CD4-positive, CD25-positive, alpha-beta regulatory T cell (primary cell): ENCODE measurements at regions not wholly inside any gene's neighbourhood (a gene's known extent, or its start where the extent isn't known, plus 50 kb on each side); places are given as distances from the start of the nearest gene placed in this dataset.

ENCODE experiments used
- ATAC-seq, 2 donors: fragments of 150-1000 bp; cut with Tn5 transposase; one replicate each; pipeline ENCODE4 v1.10.0; 2021; ENCODE audit warnings: low read depth in 2 of 2, moderate number of reproducible peaks in 2 of 2, moderate library complexity in 1 of 2
- DNase-seq, 3 donors: peaks; one replicate each; pipeline versions ENCODE4 v3.0.0 to v3.0.0-alpha.2; 2012 to 2022; ENCODE audit warnings: mixed read lengths in 1 of 3
- H3K27ac ChIP-seq: one replicate; pipeline ENCODE4 v1.7.0; 2013; ENCODE audit warnings: mild to moderate bottlenecking, low read length; ENCODE audit not compliant: insufficient read depth, poor library complexity, severe bottlenecking
- H3K27me3 ChIP-seq: one replicate; pipeline ENCODE4 v1.7.0; 2013; ENCODE audit warnings: low read length; ENCODE audit not compliant: control insufficient read depth, insufficient read depth
- H3K36me3 ChIP-seq: one replicate; pipeline ENCODE4 v1.7.0; 2013; ENCODE audit warnings: mild to moderate bottlenecking, low read length, moderate library complexity; ENCODE audit not compliant: control insufficient read depth, insufficient read depth
- H3K4me1 ChIP-seq: 2 replicates; pipeline ENCODE4 v1.7.0; 2013; ENCODE audit warnings: mild to moderate bottlenecking, low read length; ENCODE audit not compliant: insufficient read depth, control insufficient read depth, poor library complexity, severe bottlenecking
- H3K4me3 ChIP-seq: one replicate; pipeline ENCODE4 v1.7.0; 2013; ENCODE audit warnings: low read depth, mild to moderate bottlenecking, low read length, moderate library complexity
- H3K9me3 ChIP-seq, 2 experiments: 1 replicate in 1 of 2; 2 replicates in 1 of 2; pipeline ENCODE4 v1.7.0; 2013; ENCODE audit warnings: low read length in 2 of 2, mild to moderate bottlenecking in 1 of 2, moderate library complexity in 1 of 2; ENCODE audit not compliant: control insufficient read depth in 2 of 2
- H3K27ac Mint-ChIP-seq, 3 donors: one replicate each; pipeline ENCODE4 v1.8.0; 2020 to 2022; ENCODE audit warnings: mild to moderate bottlenecking in 3 of 3, mixed read lengths in 3 of 3, moderate library complexity in 2 of 3
- H3K27me3 Mint-ChIP-seq: one replicate; pipeline ENCODE4 v1.8.0; 2022; ENCODE audit warnings: mild to moderate bottlenecking, mixed read lengths
- H3K36me3 Mint-ChIP-seq: one replicate; pipeline ENCODE4 v1.8.0; 2020; ENCODE audit warnings: mixed read lengths
- H3K4me1 Mint-ChIP-seq, 4 donors: one replicate each; pipeline ENCODE4 v1.8.0; 2020 to 2022; ENCODE audit warnings: mixed read lengths in 4 of 4, mild to moderate bottlenecking in 1 of 4
- H3K4me3 Mint-ChIP-seq, 4 donors: one replicate each; pipeline ENCODE4 v1.8.0; 2020 to 2022; ENCODE audit warnings: mild to moderate bottlenecking in 4 of 4, mixed read lengths in 4 of 4, moderate library complexity in 3 of 4
- H3K9me3 Mint-ChIP-seq, 7 donors: one replicate each; pipeline ENCODE4 v1.8.0; 2020 to 2022; ENCODE audit warnings: mixed read lengths in 7 of 7, mild to moderate bottlenecking in 3 of 7, moderate library complexity in 2 of 7

- Histone ChIP-seq H3K4me1 (no peaks in the 10 kb centered on the region), H3K4me3 (no peak overlapping the region), H3K27me3 (no peaks in the 10 kb centered on the region), H3K9me3 (no peaks in the 10 kb centered on the region), H3K27ac (no peak overlapping the region), H3K36me3 (no peaks in the 10 kb centered on the region)
- DNase-seq (no peak), ATAC-seq (no peak)
- H3K4me1 Mint-ChIP-seq, result no peaks in the 10 kb centered on the region
- H3K27me3 Mint-ChIP-seq, result no peaks in the 10 kb centered on the region
- H3K36me3 Mint-ChIP-seq, result no peaks in the 10 kb centered on the region
- no peak overlapping the region for H3K4me3 Mint-ChIP-seq
- H3K27ac Mint-ChIP-seq, result no peak overlapping the region
- H3K9me3 Mint-ChIP-seq, result peaks cover 0 to 1% (median 0%) of the 10 kb centered on the region in 7 donors
These were observed 206.2 kb downstream of the IL20RB start for GRCh38 chr3:137163958-137164357.

- H3K9me3 ChIP-seq, result no peaks in the 10 kb centered on the region
- no peak overlapping the region for H3K4me3 Mint-ChIP-seq
- H3K27me3 Mint-ChIP-seq, result no peaks in the 10 kb centered on the region
- DNase-seq (no peak), ATAC-seq (no peak)
- no peak overlapping the region for H3K27ac Mint-ChIP-seq
- H3K4me1 Mint-ChIP-seq, result no peaks in the 10 kb centered on the region
- no peaks in the 10 kb centered on the region for H3K36me3 ChIP-seq
- no peaks in the 10 kb centered on the region for H3K27me3 ChIP-seq
- H3K9me3 Mint-ChIP-seq, result peaks cover 0 to 3% (median 0%) of the 10 kb centered on the region in 7 donors
- H3K36me3 Mint-ChIP-seq, result no peaks in the 10 kb centered on the region
- no peak overlapping the region for H3K4me3 ChIP-seq
- H3K27ac ChIP-seq, result no peak overlapping the region
- H3K4me1 ChIP-seq, result no peaks in the 10 kb centered on the region
These were observed 207.5 kb downstream of the IL20RB start for GRCh38 chr3:137165117-137165806.

- Histone ChIP-seq H3K27me3 (no peaks in the 10 kb centered on the region), H3K4me3 (no peak overlapping the region), H3K4me1 (no peaks in the 10 kb centered on the region), H3K27ac (no peak overlapping the region), H3K36me3 (no peaks in the 10 kb centered on the region), H3K9me3 (no peaks in the 10 kb centered on the region)
- H3K4me1 Mint-ChIP-seq, result no peaks in the 10 kb centered on the region
- no peak for DNase-seq
- no peak for ATAC-seq
- H3K36me3 Mint-ChIP-seq, result no peaks in the 10 kb centered on the region
- H3K9me3 Mint-ChIP-seq, result peaks cover 0 to 2% (median 0%) of the 10 kb centered on the region in 7 donors
- peaks cover 13% of the 10 kb centered on the region for H3K27me3 Mint-ChIP-seq
- no peak overlapping the region for H3K27ac Mint-ChIP-seq
- no peak overlapping the region for H3K4me3 Mint-ChIP-seq
These were observed 214.2 kb downstream of the IL20RB start for GRCh38 chr3:137171834-137172603.

- H3K36me3 Mint-ChIP-seq, result no peaks in the 10 kb centered on the region
- H3K27ac Mint-ChIP-seq, result no peak overlapping the region
- Histone ChIP-seq H3K4me1 (no peaks in the 10 kb centered on the region), H3K27ac (no peak overlapping the region), H3K27me3 (no peaks in the 10 kb centered on the region), H3K36me3 (no peaks in the 10 kb centered on the region), H3K9me3 (no peaks in the 10 kb centered on the region), H3K4me3 (no peak overlapping the region)
- no peak for ATAC-seq
- no peak for DNase-seq
- H3K27me3 Mint-ChIP-seq, result peaks cover 16% of the 10 kb centered on the region
- peaks cover 0 to 2% (median 0%) of the 10 kb centered on the region in 7 donors for H3K9me3 Mint-ChIP-seq
- H3K4me1 Mint-ChIP-seq, result no peaks in the 10 kb centered on the region
- no peak overlapping the region for H3K4me3 Mint-ChIP-seq
These were observed 214.9 kb downstream of the IL20RB start for GRCh38 chr3:137172728-137173127.

GRCh38 chr3:137174514-137174913, 216.7 kb downstream of the IL20RB start:
- ATAC-seq, result no peak
- H3K4me1 ChIP-seq, result no peaks in the 10 kb centered on the region
- Mint-ChIP-seq H3K9me3 (peaks cover 0 to 2% (median 0%) of the 10 kb centered on the region in 7 donors), H3K4me1 (no peaks in the 10 kb centered on the region), H3K36me3 (no peaks in the 10 kb centered on the region), H3K27ac (no peak overlapping the region), H3K27me3 (peaks cover 16% of the 10 kb centered on the region), H3K4me3 (no peak overlapping the region)
- H3K4me3 ChIP-seq, result no peak overlapping the region
- H3K27ac ChIP-seq, result no peak overlapping the region
- H3K9me3 ChIP-seq, result no peaks in the 10 kb centered on the region
- no peaks in the 10 kb centered on the region for H3K27me3 ChIP-seq
- H3K36me3 ChIP-seq, result no peaks in the 10 kb centered on the region
- DNase-seq, result no peak

GRCh38 chr3:137180220-137180619, 222.4 kb downstream of the IL20RB start:
- Histone ChIP-seq H3K27me3 (no peaks in the 10 kb centered on the region), H3K27ac (no peak overlapping the region), H3K4me1 (no peaks in the 10 kb centered on the region), H3K36me3 (no peaks in the 10 kb centered on the region), H3K9me3 (no peaks in the 10 kb centered on the region), H3K4me3 (no peak overlapping the region)
- Mint-ChIP-seq H3K27me3 (peaks cover 4% of the 10 kb centered on the region), H3K9me3 (peaks cover 0 to 3% (median 0%) of the 10 kb centered on the region in 7 donors), H3K4me1 (no peaks in the 10 kb centered on the region), H3K4me3 (no peak overlapping the region), H3K36me3 (no peaks in the 10 kb centered on the region), H3K27ac (no peak overlapping the region)
- DNase-seq (no peak), ATAC-seq (no peak)

- H3K27ac Mint-ChIP-seq, result no peak overlapping the region
- H3K36me3 Mint-ChIP-seq, result no peaks in the 10 kb centered on the region
- H3K9me3 Mint-ChIP-seq, result peaks cover 0 to 5% (median 0%) of the 10 kb centered on the region in 7 donors
- no peak overlapping the region for H3K4me3 ChIP-seq
- ATAC-seq (no peak), DNase-seq (no peak)
- H3K27me3 Mint-ChIP-seq, result no peaks in the 10 kb centered on the region
- H3K4me3 Mint-ChIP-seq, result no peak overlapping the region
- no peak overlapping the region for H3K27ac ChIP-seq
- no peaks in the 10 kb centered on the region for H3K9me3 ChIP-seq
- H3K36me3 ChIP-seq, result no peaks in the 10 kb centered on the region
- no peaks in the 10 kb centered on the region for H3K4me1 Mint-ChIP-seq
- no peaks in the 10 kb centered on the region for H3K4me1 ChIP-seq
- no peaks in the 10 kb centered on the region for H3K27me3 ChIP-seq
These were observed 233.5 kb downstream of the IL20RB start for GRCh38 chr3:137191133-137191923.
